GDM1 (cell line): ENCODE measurements at regions not wholly inside any gene's neighbourhood (a gene's known extent, or its start where the extent isn't known, plus 50 kb on each side); places are given as distances from the start of the nearest gene placed in this dataset.

Experiments
- DNase-seq: peaks from one replicate; lab custom pipeline; 2025; lab: John Stamatoyannopoulos, UW

DNA sequence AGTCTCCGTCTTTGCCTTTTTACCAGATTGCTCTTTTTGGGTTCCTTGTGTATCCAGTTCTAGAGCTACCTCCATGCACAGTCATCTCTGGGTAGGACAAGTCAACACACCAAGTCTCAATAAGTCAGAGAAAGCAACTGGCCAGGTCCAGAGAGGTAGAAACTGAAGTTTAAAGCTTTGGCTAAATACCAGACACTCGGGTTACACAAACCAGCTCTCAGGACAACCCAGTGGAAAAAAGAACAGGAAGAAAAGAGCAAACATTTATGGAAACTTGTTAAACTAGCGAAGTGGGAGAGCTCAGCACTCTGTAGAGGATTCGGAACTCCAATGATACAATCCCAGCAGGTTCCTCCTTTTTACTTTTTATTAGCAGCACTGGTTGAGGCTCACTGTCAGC lies 291.0 kb upstream of the CPEB2 start:
- DNase-seq = no peak

DNA sequence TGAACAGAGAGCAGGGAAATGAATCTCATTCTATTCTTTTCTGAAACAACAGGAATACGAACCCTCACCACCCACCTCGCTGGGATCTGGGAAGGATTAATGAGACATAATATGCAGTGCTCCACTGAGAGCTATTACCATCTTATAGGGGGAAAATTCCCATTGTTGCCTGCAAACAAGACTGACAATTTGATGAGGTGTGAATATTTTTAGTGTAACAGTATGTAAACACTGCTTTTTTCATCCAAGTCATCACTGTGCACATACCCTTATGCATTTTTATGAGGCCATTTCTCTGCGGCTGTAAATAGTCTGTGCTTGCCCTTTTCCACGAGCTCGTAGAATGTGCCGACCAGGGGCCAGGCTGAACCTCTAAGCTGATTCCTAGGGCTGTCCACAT lies 285.6 kb upstream of the CPEB2 start:
- DNase-seq = no peak

DNA sequence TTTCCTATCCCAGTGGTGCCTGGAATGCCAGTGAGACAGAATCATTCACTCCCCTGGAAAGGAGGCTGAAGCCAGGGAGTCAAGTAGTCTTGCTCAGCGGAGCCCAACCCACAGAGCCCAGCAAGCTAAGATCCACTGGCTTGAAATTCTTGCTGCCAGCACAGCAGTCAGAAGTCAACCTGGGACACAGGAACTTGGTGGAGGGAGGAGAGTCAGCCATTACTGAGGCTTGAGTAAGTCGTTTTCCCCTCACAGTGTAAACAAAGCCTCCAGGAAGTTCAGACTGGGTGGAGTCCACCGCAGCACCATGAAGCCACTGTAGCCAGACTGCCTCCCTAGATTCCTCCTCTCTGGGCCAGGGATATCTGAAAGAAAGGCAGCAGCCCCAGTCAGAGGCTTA lies 283.2 kb upstream of the CPEB2 start:
- no peak for DNase-seq

DNA sequence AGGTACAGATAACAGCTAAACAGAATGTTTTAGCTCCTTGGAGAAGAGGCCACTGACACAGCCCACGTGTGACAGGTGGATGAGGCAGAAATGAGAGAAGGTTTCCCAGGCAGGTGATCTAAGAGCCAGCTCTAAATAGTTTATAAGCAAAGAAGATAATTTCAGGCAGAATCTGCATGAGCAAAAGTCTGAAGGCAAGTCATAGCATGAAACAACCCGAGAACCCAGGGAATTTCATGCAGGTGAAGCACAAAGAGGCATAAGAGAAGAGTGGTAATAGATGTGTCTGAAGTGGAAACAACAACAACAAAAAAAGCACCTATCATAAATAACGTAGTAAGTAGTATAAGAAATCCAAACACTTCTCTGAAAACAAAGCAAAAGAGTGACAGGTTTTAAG lies 275.8 kb upstream of the CPEB2 start:
- DNase-seq = no peak

DNA sequence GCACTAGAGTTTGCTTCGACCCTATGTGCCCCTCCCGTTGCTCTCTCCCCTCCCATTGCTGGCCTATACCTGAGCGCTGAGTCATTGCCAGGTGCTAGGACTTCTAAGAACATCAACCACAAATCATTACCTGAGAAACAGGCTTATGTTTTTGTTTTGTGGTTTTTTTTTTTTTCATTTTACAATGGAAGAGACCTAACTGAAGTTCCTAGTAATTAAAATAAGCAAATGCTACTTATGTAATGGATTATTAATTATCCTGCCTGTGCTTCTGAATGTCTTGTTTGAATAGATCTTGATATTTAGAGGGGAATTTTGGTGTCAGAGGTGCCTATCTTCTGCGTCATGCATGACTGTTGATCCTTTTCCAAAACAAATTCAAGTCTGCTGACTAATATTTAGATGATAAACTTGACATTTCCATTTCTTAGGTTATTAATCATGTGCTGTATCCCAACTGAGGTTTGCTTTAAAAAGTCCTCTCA lies 275.4 kb upstream of the CPEB2 start:
- no peak for DNase-seq

DNA sequence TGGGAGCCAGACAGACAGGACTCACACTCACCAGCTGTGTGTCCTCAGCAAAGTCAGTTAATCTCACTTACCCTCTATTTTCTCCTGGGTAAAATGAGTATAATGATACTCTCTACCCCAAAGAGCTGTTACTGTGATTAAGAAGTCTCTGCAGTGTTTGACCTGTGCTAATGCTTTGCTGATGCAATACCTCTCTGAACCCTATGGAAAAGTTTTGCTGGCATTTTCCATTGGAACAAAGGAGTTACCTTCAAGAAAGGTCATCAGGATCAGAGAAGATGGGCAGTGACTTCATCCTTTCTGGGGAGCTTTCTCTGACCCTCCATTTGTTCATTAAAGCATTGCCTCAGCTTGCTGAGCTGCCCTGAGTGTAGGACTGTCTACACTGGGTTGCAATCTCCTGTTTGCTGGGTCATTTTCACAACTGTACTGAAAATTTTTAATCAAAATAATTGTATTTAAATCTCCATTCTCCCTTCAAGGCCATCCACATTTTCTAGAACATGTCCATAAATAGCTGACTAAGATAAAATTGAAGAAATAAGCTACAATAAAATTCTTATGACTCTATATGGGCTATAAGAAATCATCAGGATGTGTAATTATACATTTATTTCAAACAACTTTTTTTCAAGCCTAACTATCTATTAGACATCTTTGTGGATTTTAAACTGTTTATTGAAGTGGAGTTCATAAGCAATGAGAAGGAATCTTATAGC lies 272.8 kb upstream of the CPEB2 start:
- no peak for DNase-seq

DNA sequence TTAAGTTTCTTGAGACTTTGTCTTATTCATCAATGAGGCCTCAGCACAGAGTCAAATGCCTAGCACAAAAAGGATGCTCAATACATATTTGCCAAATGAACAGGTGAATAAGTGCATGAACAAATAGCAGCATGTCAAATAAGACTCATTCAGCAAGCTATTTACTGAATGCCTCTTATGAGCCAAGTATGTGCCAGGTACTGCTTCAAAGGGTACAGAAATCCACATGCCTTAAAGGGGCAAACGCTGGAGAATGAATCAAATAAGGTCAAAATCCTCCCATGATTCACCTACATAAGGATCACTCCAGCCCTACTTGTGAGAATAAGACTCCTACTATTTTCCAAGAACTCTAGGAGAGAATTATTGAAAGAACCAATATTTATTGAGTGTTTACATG lies 260.2 kb upstream of the CPEB2 start:
- no peak for DNase-seq

DNA sequence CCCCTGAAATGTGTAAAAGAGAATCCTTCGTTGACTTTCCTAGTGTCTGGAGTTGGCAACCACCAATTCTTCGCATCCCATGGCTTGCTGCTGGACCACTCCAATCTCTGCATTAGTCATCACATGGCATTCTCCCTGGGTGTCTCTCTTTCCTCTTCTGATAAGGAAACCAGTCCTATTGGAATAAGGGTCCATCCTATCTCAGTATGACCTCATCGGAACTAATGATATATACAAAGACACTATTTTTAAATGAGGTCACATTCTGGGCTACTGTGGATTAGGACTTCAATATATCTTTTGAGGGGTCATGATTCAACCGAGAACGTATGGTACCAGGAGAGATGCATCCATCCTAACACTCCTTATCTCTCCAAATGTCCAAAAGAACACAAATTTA lies 259.1 kb upstream of the CPEB2 start:
- DNase-seq = no peak

DNA sequence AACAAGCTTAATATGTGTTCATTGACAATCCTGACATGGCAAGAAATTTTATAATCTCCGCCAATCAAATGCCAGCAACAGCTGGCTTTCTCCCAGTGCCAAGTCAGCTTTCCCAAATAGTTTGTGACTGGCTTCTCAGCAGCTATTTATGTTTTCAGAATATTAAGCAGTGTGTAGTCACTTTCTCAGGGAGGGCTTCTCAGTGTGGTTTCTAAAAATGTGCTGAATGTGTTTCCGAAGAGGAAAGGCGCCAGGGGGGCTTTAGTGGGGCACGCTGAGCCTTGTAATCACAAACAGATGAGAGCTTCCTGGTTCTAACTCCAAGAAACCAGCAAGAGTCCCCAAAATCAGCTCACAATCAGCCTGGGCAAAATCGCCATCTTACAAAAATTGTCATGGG lies 258.7 kb upstream of the CPEB2 start:
- DNase-seq = no peak

DNA sequence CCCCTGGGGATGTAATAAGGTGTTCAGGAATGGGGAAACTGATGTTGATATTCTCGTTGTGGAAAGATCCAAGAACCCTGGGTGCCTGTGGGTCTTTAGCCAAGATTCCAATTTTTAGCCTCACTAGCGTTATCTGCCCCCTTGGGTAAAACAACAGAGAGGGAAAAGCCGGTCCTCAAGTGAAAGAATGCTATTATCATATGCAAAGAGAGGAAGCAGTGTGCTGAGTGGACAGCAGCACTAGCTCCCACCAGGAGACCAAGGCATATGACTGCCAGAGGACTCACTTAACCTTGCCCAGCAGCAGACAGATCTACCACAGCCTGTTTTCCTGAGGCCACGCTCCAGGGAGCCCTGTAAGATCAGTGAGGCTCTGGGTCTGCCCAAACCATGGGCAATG lies 257.9 kb upstream of the CPEB2 start:
- DNase-seq = no peak

DNA sequence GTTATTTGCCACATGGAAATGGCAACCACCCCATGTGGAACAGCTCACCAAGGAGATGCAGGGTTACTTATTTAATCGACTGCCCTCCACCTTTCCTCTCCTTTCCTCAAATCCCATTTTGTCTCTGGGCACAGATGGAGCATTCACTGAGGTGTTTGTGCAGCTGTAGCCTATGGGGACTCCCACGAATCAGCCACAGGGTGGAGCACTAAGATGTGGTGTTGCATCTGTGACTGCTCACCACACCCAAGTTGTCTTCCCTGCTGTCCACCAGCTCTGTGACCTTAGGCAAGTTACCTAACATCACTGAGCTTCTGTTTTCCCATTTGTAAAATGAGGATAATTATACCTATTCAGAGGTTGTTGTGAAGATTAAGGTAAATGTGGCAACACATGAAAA lies 252.4 kb upstream of the CPEB2 start:
- peak; percentile 2 for DNase-seq

DNA sequence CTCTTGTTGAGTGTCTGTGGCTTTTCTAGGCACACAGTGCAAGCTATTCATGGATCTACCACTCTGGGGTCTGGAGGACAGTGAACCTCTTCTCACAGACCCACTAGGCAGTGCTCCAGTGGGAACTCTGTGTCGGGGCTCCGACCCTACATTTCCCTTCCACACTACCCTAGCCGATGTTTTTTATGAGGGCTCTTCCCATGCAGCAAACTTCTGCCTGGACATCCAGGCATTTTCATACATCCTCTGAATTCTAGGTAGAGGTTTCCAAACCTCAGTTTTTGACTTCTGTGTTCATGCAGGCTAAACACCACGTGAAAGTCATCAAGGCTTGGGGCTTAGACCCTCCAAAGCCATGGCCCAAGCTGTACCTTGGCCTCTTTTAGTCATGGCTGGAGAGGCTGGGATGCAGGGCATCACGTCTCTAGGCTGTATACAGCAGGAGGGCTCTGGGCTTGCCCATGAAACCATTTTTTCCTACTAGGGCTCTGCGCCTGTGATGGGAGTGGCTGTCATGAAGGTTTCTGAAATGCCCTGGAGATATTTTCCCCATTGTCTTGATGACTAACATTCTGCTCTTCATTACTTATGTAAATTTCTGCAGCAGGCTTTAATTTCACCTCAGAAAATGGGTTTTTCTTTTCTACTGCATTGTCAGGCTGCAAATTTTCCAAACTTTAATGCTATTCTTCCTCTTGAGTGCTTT lies 249.8 kb upstream of the CPEB2 start:
- DNase-seq = no peak

DNA sequence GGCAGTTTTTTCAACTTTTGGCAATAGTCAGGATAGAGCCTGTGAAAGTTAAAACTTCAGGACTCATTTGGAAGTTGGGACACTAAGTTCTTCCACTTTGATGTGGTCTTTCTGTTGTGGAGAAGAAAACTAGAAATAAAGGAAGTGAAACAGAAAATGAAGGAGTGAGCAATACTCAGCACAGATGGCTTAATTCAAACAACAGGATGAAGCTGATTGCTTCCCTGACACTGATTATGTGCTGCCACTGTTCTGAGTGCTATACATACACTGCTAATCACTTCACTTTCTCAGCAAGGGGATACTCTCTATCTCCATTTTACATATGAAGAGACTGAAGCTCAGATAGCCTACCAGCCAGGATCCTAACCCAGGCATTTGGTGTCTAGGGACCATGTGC lies 235.1 kb upstream of the CPEB2 start:
- DNase-seq = no peak

DNA sequence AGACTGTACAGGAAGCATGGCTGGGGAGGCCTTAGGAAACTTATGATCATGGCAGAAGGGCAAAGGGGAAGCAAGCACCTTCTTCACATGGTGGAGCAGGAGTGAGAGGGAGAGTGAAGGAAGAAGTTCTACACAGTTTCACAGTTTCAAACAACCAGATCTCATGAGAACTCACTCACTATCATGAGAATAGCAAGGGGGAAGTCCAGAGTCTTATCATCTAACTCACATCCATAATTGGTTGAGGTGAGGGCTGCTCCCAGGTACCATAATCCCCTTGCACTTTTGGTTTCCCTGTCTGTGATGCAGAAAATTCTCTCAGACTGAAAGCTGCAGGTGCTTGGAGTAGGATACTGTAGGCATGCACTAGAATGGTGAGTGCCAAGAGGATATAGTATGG lies 233.8 kb upstream of the CPEB2 start:
- no peak for DNase-seq

DNA sequence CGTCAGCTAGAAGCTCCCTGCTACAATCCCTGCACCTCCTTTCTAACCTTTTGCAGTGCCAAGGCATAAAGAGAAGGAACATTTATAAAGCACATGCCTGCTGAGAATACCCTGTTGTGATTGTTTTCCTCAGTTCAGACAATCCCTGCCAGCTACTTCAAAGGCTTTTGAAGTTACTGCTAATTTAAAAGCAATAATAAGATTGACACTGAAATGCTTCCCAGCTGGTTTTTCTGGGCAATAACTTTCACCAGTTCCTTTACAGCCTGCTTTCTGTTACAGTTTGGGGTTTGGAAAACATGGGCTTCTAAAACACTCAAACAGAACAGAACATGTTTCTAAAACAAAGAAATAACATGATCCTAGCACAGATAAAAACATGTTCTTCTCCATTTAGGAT lies 232.3 kb upstream of the CPEB2 start:
- no peak for DNase-seq

DNA sequence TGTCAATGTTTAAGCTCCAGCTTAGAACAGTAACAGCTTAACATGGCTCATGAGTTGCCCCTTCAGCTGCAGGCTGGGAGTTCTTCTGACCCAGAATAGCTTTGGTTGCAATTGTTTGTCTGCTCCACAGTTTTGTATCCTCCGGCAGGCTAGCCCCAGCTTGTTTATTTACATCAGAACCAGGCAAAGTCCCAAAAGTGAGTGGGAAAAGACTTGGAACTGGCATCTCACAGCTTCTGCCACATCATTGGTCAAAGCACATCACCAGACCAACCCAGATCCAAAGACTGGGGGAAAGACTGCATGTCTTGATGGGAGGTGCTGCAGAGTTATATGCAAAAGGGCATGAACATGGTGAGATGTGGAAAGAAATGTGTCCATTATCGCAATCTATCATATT lies 231.2 kb upstream of the CPEB2 start:
- DNase-seq = no peak

DNA sequence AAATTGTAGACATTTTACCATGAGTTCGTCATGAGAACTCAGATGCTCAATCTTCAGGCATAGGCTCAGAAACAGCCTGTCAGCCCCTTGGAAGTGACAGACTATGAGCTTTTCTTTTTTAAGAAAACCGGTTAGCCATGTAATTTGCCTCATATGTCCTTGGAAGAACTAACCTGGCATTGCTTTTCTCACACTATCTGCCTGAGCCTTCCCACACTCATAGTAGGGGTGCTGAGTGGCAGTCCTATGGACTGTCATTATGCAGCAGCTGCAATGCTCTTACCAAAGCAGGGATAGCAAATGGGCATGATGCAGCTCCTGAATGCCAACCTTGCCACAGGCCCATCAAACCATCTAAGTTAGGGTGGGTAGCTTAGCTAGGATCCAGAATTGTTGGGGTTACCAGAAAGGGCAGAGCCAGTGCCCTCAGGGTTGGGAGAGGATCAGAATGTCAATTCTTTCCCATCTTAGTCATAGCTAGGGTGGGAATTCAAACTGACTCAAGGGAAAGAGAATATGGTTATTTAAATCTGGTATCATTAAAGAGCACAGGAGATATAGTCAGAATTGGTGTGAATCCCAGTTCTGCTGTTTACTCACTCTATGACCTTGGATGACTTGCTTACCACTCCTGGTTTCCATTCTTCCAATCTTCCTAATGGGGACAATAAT lies 230.6 kb upstream of the CPEB2 start:
- no peak for DNase-seq

DNA sequence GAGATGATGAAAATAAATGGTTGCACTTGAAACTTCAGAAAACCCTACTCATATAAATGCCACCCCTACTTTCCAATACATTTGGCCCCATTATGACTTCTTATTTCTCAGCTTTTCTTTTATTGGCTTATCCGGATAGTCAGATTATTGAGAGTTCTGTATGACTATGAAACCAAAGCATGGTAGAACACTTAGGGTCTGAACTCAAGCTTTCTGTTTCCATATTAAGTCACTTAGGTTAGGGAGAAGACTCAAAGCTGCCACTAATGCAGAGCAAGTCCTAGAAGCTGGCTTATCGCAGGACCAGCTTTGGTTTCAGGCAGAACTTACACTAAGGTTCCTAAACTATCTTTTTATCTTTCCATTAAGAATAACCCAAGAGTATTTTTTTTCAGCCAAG lies 229.9 kb upstream of the CPEB2 start:
- DNase-seq = no peak

DNA sequence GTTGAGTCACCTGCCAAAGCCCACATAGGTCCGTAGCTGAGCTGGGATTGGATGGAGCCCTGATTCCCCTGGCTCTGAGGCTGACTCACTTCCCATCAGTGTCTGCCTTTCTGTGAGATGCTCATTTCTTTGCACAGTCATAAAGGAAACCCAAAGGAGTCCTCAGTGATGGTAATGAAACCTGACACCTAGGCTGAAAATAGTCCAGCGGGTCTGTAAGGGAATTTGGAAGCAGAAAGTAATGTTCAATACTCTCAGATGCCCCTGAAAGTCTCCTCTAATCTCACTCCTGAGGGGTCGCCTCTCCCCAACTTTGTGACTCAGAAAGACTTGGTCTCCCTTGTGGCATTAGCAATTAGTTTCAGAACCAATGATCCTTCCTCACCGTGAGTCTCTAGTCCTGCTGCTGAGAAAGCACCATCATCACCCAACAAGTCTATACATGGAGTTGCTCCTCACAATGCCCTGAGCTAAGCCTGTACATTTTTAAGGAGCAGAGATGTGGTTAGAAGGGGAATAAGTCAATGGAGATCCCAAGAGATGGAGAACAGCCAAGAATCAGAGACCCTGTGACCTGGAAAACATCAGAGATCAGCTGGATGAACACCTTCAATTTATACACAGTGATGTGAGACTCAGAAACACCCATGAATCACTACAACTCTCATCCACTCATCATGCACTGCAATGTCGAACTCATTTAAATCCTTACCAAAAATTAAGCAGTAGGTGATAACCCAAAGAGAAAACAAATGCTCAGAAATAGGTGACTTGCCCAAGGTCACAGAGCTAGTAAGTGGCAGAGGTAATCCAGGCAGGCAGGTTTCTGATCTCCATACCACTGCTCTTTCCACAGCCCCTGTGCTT lies 219.0 kb upstream of the CPEB2 start:
- DNase-seq = no peak

DNA sequence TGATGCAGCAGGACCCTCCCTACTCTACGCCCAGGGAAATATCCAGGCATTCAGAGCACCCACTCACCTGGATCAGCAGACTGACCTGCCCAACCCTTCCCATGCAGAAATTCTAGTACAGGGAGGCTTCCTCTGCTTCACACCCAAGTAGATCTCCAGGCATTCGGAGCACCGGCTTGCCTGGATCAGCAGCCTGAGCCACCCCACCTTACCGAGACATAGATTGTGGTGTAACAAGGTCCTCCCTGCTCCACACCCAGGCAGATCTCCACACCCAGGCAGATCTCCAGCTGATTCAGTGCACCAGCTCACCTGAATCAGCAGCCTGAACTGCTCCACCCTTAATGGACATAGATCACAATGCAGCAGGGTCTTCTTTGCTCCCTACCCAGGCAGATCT lies 215.1 kb upstream of the CPEB2 start:
- no peak for DNase-seq

DNA sequence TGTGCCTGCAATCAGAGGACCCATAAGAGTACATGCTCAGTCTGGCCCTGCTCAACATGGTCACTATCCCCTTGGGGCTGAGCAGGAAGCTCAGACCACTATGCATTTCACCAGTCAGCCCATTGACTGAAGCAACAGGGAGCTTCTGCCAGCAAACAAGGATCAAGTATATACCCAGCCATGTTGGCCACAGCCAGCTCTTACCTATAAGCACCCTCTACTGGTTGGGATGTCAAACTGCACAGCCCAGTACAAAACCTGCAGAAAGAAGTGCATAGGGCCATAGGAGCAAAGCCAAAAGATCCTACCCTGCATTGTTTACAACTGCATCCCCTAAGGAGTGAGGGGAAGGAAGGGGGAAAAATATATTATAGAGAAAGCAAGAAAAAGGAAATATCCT lies 214.4 kb upstream of the CPEB2 start:
- DNase-seq = peak; percentile 14

DNA sequence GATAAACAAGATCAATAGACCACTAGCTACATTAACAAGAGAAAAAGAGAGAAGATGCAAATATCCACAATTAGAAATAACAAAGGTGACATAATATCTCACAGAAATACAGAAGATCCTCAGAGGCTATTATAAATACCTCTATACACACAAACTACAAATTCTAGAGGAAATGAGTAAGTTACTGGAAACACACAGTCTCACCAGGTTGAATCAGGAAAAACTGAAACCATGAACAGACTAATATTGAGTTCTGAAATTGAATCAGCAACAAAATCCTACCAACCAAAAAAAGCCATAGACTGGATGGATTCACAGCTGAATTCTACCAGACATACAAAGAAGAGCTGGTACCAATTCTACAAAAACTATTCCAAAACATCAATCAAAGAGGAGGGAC lies 211.8 kb upstream of the CPEB2 start:
- DNase-seq = no peak
